Stomach (tissue), 4 donors: ENCODE measurements at regions not wholly inside any gene's neighbourhood (a gene's known extent, or its start where the extent isn't known, plus 50 kb on each side); places are given as distances from the start of the nearest gene placed in this dataset.

Experiments used
- EP300 ChIP-seq: sonication (generic); formaldehyde crosslinking; IDR thresholded peaks from one replicate; pipeline ENCODE4 v1.6.1; 2017; ENCODE audit warnings: antibody characterized with exemption
- TF ChIP-seq, protein P1 (sequence below), 7 experiments: fragments of 450-650 bp in 4 of 7; fragments of 200-600 bp in 3 of 7; sonication (generic) in 3 of 7; IDR thresholded peaks; one replicate each; pipeline ENCODE4 v1.5.1; 2016 to 2019; ENCODE audit warnings: antibody characterized with exemption in 7 of 7, control low read depth in 2 of 7, mild to moderate bottlenecking in 1 of 7

GRCh38 chr5:50969151-50970031, 303.0 kb downstream of the PARP8 start:
- TF ChIP-seq EP300: no peak
- TF ChIP-seq, protein P1, sequence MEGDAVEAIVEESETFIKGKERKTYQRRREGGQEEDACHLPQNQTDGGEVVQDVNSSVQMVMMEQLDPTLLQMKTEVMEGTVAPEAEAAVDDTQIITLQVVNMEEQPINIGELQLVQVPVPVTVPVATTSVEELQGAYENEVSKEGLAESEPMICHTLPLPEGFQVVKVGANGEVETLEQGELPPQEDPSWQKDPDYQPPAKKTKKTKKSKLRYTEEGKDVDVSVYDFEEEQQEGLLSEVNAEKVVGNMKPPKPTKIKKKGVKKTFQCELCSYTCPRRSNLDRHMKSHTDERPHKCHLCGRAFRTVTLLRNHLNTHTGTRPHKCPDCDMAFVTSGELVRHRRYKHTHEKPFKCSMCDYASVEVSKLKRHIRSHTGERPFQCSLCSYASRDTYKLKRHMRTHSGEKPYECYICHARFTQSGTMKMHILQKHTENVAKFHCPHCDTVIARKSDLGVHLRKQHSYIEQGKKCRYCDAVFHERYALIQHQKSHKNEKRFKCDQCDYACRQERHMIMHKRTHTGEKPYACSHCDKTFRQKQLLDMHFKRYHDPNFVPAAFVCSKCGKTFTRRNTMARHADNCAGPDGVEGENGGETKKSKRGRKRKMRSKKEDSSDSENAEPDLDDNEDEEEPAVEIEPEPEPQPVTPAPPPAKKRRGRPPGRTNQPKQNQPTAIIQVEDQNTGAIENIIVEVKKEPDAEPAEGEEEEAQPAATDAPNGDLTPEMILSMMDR (IDR thresholded peaks at IDR 0.05): no peak
